Fibroblast of the conjunctiva (primary cell): ENCODE measurements at regions not wholly inside any gene's neighbourhood (a gene's known extent, or its start where the extent isn't known, plus 50 kb on each side); places are given as distances from the start of the nearest gene placed in this dataset.

Experiments
- DNase-seq: peaks from one replicate; pipeline ENCODE4 v3.0.0-alpha.2; 2010; ENCODE audit warnings: low read depth

DNA sequence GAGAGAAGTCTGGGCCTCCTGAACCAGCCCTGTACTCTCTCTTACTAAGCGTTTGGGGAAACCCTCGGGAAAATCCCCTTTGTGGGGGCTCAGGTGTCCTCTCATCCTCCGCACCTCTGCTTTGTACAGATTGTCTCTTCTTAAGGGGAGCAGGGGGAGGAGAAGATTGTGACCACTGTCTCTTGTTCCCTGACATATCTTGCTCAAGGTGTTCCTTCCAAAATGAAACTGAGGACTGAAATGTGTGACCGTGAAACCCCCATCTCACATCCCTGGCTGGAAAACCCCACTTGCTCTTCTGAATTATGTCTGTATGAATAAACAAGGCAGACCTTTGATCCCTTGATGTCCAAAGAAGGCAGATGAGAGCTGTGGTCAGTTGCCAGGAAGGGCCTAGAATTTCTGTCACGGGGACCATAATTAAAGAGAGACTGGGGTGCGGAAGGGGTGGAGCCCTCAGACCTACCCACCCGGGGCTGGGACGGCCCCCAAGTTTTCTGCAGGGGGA lies 369.8 kb downstream of the AACS start:
- no peak for DNase-seq

DNA sequence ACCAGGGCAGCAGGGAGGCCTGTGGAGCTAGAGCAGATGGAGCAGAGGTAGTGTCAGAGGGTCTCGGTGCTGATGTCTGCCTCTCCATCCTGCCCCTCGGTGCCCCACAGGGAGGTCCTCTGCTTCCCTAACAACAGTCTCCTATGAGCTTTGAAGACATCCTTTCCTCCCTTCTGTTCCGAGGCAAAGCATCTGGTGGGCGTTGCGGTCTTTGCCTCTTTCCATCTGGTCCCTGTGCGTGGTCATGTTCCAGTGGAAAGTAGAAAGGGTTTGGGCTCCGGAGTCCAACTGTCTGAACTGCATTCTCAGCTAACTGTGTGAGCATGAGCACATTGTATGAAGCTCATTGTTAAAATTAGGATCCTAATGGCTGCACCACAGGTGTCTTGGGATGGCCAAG lies 370.6 kb downstream of the AACS start:
- DNase-seq: no peak

DNA sequence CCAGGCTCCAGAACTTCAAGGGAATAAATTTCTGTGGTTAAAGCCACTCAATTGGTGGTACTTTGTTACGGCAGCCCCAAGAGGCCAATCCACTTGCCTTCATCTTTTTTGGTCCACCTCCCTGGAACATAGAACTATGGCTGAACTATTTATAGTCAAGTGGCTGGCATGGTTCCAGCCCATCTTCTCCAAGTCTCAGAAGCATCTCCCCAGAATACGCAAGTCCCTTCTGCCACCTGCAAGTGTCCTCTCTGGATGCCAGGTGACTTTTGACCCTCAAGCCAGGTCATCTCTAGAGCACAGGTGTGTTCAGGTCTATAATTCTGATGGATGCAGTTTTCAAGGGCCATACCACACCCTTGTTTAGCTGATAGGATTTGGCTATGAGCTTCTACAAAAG lies 371.5 kb downstream of the AACS start:
- DNase-seq: no peak

DNA sequence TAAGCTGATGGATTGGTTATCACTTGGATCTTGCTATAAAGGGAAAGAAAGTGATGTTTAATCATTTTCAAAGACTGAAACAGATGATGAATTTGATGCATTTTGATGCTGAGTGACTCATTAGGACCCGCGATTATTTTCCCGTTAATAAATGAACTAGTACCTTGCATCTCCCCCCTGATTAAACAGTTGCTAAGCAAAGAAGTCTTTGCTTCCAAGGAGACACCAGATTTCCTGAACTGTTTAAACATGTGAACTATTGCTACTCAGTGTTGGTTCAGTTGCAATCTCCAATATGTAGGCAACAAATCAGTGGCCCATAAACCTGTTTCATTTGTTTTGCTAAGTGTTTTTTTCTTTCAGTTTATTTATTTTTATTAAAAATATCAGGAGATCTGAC lies 375.2 kb downstream of the AACS start:
- DNase-seq: no peak

DNA sequence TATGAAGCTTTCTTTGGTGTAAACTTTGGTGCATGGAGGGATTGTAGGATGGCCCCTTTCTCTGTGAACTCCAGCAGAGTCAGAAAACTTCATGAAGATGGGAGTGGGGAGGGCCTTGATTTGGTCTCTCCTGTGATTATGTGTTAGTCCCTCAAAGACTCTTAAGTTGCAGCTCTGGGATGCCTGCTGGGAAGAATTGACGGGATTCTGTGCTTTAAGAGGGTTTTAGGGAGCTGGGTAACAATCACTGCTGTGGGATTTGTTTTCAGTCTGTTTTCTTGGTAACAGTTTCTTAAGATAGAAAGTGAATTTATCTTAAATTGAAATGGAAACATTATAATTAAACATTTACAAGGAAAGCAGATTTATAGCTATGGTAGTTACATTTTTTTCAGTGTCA lies 378.1 kb downstream of the AACS start:
- no peak for DNase-seq

DNA sequence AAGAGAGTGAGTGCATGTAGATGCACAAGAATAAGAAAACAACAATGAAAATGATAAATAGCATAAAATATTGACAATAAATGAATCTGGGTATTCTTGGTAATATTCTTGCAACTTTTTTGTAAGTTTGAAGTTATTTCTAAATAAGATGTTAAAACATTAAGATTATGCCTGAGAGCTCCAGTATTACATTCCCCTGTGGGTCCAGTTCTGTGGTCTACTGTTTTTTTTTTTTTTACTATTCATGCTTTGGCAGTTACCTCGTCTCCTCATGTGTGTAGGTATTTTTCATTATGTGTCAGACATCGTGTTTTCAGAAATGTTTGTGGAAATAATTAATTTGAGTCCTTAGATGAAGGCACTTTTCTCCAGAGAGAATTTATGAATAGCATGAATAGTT lies 386.2 kb downstream of the AACS start:
- DNase-seq: no peak

DNA sequence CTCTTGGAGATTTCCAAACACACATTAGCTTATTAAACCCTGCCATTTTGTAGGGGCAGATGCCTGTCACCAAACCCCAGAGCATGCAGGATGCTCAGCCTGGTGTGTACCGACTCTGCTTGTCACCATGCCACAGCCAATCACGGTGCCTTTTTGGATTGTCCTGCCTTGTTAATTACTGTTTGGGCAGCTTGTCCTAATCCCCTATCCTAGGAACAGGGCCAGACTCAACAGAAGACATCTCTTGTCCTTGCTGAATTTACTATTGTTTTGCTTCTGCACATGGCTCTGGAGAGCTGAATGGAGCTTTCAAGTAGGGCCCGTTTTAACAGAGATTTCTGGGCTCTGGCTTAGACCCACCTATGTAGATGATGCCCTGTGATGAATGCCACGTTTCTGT lies 388.5 kb downstream of the AACS start:
- DNase-seq: no peak

DNA sequence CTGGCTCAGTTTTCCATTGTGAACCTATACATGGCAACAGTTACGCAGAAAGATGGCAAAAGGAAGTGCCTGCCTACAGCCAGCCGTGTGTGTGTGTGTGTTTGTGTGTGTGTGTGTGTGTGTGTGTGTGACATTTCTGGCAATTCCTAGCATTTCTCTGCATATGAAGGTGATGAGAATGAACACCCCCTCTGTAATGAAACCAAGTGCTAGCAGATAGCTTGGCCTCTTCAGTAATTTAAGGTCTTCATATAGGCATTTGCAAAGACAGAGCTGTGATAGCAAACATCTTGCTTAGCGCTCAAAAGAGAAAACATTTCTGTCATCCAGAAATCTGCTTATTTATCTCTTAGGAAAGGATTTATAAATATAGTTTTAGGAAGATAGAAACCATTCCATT lies 389.1 kb downstream of the AACS start:
- no peak for DNase-seq

DNA sequence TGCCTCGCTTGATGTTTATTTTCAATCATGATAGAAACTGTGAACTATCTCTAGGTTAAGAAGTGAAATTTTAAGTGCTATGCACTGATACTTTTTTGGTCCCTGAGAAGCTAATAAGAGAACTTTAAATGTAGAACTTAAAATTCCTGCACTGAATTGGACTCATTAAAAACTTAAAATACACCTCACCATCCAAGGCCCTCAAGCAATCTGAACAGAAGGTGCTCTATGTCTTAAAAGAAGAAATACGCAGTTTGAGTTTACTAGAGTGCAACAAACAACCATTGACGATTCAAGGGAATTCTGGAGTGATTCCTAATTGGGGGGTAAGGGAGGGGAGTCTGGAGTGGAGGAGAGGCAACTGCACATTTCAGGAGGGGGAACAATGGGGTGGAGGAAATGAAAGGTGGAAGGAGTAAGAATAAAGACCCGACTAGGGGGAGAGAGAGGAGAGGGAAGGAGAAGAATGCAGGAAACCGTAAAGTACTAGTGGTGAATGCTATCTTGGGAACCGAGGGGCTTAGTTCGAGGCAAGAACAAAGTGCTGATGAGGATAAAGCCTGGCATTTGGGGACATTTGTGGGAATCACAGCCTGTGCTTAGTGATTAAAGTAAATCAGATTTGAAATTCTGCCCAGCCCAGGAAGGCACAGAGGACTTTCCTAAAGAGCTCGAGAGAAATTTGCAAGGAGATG lies 389.7 kb downstream of the AACS start:
- no peak for DNase-seq

DNA sequence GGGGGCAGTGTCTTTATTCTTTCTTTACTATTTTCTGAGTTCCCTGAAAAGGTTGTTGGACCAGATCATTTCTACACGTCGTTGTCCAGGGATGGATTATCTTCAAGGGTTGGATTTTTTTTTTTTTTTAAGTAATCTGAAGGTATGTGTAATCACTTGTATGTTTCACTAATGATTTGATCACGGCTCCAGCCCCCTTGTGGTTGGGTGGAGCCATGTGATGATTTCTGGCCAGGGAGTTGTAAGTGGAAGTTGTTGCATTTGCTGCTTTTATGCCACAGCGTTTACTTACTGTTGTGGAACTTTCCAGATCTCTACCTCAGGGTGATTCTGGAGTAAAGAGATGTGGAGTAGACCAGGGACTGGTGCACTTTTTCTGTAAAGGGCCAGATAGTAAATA lies 390.3 kb downstream of the AACS start:
- DNase-seq: no peak

DNA sequence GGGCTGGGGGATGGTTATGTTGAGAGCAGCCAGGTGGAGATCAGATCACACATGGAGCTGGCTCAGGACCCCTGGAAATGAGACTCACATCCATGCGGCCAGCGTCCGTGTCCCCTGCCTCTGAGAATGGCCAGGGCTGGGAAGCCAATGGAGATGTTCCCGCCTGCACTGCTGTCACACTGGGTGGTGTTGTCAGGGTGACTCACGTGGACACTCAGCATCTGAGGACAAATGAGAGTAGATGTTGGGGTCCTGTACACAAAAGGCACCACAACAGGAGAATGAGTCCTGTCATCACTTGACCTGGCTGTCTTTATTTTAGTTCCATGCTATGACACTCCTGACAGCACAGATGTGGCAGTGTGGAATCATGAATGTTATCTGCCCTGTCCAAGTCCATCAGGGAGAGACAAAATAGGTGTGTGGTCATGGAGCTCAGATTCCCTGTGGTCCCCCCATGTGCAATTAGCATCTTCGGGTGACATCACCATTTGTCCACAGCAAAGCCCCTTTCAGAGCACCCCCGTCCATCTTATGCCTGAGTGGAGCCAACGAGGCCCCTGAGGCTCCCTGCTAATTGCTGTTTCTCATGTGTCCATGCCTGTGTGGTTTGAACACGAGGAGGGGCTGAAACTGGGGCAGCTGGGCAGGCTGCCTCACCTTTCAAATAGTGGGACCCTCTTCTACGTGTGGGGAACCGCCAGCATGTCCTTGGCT lies 393.5 kb downstream of the AACS start:
- no peak for DNase-seq

DNA sequence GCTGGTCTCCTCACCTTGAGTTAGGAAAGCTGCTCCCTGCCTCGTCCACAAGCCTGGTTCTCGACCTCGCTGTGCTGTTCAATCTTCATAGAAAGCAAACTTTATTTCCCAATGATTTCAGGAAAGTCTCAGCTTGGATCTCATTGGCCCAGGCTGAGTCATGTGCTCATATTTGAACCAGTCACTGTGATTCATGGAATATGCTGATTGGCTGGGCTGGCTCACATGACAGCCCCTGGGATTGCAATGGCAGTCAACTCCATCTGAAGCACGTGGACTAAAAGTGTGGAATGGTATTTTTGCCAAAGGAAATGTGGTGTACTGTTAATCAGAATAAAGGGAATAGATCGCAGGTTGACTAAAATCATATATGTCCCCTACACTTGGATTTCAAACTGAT lies 396.6 kb downstream of the AACS start:
- no peak for DNase-seq

DNA sequence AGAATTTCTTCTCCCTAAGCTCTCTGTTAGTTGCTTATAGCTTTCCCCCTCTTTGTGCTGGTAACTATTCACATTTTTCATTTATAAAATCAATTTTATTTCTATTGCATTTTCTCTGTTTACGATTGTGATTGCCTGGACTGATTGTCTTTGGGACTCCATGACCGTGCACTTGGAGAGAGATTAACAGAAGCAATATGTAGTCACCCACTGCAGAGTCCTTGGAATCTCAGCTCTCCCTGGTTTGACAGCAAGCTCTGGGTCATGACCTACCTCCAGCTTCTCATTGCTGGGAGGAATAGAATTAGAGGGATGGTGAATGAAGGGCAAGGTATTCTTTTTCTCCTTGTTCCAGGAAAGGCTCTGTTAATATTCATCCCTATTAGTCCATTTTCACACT lies 398.2 kb downstream of the AACS start:
- no peak for DNase-seq

DNA sequence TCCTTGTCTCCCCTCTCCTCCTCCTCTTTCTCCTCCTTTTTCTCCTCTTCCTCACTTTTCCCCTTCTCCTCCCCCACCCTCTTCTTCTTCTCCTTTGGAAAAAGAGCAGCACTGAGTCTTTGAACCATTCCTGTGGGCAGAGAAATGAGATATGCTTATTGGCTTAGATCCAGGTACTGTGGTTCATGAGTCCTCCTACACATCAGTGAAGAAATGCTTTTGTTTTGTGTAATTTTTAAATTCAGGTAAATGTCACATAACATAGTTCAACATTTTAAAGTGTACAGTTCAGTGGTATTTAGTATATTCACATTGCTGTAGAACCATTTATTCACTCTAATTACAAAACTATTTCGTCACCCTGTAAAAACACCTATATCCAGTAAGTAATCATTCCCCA lies 402.1 kb downstream of the AACS start:
- DNase-seq: no peak

DNA sequence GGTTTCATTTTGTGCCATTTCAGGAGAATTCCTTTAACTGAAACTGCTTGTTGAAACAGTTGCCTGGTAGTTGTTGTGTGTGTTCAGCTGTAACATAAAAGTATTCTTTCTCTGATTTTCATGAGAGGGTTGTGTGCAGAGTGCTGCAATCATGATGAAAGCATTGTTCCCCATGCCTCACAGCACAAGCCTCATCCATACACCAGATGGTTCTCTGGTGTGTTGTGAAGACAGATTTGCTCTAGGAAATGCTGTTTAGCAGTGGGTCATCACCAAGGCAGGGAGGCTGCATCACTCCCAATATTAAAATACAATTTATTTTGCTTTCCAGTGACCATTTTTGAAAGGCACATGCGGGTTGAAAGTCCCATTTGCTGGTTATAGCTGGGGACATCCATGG lies 404.4 kb downstream of the AACS start:
- DNase-seq: no peak

DNA sequence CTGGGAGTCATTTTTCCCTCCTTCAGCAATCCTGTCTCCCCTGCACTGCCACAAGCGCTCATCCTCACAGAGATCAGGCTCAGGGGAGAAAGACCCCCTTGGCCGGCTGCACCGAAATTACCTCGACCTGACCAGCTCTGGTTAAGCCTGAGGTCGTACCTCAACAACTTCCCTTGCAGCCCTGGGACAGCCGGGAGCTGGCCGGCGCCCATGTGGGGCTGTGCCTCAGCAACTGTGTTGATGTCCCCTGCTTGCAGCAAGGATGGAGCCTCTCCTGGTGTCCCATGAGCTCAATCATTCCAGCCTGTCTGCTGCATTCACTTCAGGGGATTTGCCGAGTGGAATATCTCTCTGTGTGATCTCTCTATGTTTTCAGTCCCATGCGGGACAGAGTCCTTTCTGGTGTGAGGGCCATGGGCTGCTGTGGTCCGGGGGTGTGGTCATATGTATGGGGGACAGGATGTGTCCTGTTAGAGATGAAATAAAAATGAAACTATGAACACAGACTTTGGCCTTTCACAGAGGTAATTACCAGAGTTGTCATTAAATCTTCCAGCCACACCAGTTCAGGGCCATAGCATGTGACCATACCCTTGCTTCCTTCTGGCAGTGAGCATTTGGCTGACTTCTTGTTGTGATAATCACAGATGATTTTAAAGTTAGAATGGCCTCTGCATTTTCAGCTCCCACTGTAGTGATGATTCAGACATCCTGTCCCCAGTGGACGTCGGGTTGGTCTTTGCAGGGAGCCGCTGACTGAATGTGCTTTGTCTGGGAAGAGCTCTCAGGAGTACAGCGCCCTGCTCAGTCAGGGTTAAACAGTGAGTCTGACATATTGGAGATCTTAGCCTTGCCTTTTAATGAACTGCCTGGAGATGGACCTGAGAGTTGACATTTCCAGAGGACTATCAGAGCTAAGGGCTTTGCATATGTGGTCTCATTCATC lies 405.9 kb downstream of the AACS start:
- no peak for DNase-seq

DNA sequence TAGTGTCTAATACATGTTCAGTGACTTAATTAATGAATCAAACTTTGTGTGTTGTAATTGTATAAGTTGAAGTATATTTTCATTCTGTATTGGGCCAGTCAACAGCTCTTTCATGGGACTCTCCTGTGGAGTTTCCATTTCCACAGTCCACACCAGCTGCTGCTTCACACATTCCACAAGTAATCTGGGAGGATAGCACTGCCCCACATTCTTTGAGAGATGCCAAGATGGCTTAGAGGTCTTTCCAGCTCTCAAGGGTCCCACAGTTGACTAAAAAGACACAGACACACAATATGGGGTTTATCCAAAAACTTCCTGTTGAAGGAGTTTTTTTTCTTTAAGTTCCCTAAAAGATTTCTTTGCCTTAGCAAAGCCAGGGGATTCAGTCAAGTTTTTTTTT lies 408.3 kb downstream of the AACS start:
- no peak for DNase-seq

DNA sequence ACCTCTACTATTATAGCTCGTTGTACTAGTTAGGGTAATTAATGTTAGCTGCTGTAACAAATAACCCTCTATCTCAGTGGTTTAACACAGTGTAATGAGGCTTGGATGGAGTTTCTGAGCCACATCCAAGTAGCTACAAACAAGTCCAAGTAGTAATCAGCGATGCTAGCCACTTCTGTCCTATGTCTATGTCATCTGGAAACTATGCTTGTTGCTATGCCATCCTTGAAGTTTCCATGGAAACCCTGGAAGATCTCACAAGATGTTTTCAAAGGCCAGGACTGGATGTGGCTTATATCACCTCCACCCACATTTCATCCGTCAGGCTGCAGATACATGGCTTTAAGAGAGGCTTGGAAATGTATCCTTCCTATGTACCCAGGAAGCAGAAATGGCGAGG lies 422.1 kb downstream of the AACS start:
- no peak for DNase-seq

DNA sequence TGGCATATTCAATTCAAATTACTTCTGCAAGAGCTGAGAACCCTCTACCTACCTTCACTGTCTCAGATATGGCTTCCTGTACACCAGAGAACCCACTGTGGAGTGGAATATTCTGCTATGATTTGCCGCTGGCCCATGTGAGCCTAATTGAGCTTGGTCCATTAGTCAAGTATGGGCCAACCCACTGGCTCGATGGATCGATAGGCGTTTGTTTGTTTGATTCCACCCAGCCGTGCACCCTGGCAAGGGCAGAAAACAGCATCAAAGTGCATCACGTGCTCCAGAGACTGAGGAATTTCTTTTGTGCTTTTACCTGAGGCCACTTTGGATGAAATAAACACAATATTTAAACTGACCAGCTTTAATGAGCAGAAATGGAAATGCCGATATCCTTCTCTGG lies 426.3 kb downstream of the AACS start:
- DNase-seq: no peak

DNA sequence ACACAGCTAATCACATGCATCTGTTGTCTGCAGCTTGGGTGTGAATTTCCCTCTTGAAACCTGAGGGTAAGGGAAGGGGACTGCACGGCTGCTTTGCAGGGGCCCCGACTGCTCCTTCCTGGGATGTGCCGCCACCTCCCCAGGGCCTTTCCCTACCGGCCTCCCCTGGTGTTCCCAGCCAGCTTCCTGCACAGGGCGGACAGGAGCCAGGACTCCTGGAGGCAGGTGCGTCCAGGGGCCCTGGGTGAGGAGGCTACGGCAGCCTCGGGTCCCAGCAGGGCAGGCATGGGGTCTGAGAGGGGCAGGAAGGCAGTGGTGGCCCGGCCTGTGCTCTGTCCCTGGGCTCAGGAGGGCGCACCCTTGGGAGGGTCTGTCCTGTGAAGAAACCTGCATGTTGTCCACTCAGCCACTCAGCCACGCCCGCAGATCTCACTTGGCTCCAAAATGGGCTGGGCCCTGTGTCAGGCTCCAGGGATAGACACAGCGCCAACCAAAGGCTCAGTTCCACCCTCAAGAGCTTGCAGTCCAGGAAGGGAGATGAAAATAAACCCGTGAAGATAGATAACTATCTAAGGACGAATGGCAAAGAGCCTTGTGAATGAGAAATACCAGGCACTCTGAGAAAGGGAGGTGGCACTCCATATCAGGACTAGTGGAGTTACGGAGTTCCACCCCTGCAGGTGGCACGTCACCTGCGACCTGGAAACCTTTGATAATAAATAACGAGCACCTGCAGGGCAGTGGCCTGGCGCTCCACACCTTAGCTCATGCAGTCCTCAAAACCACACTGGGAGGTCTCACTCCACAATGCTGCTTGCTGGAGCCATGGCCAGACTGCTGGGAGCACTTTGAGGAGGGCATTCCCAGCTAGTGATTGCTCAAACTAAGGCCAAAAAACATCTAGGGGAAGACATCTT lies 427.4 kb downstream of the AACS start:
- no peak for DNase-seq

DNA sequence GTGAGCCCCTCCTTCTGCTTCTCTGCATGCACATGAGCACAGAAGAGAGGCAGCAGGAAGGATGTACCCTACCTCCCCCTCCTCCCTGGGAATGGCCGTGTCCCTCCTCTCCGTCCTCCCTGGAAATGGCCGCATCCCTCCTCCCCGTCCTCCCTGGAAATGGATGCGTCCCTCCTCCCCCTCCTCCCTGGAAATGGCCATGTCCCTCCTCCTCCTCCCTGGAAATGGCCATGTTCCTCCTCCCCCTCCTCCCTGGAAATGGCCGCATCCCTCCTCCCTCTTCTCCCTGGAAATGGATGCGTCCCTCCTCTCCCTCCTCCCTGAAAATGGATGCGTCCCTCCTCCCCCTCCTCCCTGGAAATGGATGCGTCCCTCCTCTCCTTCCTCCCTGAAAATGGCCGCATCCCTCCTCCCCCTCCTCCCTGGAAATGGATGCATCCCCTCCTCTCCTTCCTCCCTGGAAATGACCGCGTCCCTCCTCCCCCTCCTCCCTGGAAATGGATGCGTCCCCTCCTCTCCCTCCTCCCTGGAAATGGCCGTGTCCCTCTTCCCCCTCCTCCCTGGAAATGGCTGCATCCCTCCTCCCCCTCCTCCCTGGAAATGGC lies 428.6 kb downstream of the AACS start:
- no peak for DNase-seq
